NCI-H526 treated with DMSO at 0.1 percent for 48 hours (cell line): ENCODE measurements at regions not wholly inside any gene's neighbourhood (a gene's known extent, or its start where the extent isn't known, plus 50 kb on each side); places are given as distances from the start of the nearest gene placed in this dataset.
A peak's percentile ranks its signal among the peaks of the same experiment; 100 is the strongest.
"Not testable (repeated sequence)": the region's sequence is repeated elsewhere in the genome, so short reads cannot be mapped to it uniquely, and the experiment has no call there.

Source experiments
- DNase-seq: peaks from one replicate; lab custom pipeline; 2025; lab: John Stamatoyannopoulos, UW

- no peak for DNase-seq
Measured at GRCh38 chr10:76665029-76665428, 972.6 kb downstream of the KCNMA1 start.

GRCh38 chr10:76657337-76658012, 980.1 kb downstream of the KCNMA1 start:
- DNase-seq, result no peak

DNA sequence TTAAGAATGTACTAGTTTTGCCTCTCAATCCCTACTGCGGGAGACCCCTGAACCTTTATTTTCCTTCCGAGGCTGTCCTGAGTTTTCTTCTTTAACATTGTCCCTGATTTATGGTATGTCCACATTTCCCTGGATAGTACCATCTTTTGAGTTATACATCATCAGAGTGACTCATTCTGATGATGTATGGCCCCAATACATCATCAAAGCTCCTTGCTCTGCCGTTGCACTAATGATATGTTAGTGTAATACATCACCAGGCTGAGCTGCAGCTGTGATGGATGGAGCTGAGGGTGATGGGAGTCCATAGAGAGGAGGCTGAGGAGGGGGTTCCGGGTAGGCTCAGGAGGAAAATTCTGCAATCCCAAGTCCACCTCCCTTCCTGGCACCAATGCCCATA, 986.5 kb downstream of the KCNMA1 start:
- no peak for DNase-seq

- no peak for DNase-seq
Measured at GRCh38 chr10:76649723-76650127, 987.9 kb downstream of the KCNMA1 start.

DNA sequence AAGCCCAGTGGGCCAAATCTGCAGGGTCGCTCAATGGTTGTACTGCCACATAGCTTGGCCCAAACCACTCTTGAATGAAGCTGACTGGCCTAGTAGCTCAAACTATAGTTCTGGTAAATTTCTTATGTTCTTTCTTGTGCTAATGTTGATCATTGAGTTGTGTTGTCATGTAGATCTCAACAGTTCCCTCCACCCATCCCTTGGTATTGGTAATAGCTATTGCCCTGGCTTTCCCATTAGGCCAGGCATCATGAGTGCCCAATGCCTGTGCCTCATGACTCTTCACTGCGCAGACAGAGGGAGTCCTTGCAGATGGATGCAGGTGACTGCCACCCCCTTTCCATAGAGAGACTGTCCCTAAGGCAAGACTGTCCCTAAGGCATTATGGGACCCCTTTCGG, 988.4 kb downstream of the KCNMA1 start:
- DNase-seq, result no peak

- DNase-seq, result no peak
Measured at GRCh38 chr10:76647301-76647700, 990.3 kb downstream of the KCNMA1 start.

GRCh38 chr10:76645341-76645740, 992.3 kb downstream of the KCNMA1 start:
- DNase-seq, result no peak

GRCh38 chr10:76644476-76644875, 993.1 kb downstream of the KCNMA1 start:
- DNase-seq, result no peak

DNA sequence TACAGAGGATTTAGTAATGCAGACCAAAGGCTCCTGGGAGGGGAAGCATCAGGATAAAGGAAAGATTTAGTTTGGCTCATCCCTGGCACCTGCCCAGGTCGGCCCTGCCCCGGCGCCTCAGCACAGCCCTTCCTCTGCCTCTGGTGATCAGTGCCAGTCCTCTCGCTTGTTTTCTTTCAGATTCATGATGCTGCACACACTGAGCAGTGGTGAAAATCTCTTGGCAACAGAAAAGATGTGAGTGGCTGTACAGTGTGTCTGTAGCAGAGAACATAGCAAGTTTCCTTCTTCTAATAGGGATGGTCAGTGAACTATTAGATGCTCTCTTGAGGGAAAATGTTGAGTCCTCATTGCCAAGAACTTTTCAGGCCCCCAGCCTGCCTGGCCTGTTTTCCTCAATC, 994.1 kb downstream of the KCNMA1 start:
- DNase-seq, result no peak

DNA sequence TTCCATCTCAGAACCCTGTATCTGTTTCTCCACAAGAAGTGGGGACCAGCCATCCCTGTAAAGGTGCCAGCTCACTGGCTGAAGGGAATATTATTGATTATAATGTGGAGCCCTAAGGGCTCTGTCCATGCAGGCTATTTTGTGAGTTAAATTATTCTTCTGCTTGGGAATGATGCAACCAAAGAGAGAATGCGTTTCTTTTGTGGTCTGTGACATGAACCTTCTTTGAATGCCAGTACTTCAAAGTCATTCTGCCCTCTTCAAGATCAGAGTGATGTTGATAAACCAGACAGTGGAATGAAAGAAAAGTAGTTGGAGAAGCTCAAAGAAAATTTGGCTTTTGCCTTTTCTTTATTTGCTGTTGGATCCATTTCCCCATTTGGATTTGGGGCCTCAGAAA, 995.2 kb downstream of the KCNMA1 start:
- no peak for DNase-seq

- no peak for DNase-seq
Measured at GRCh38 chr10:76641215-76641614, 996.4 kb downstream of the KCNMA1 start.

GRCh38 chr10:76640806-76641205, 996.8 kb downstream of the KCNMA1 start:
- DNase-seq, result no peak

DNA sequence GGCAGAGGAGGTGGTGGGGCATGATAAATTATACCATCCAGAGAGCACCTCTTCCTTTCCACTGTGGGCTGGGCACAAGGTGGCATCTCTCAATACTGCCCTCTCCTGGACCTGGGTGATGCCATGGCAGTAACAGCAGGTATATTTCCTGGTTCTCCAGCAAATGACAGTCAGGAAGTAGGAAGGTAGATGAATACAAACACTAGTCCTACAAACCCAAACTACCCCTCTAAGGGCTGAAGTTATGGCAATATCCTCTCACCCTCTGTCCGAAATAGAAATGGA, 1004.9 kb downstream of the KCNMA1 start:
- peak; percentile 8 for DNase-seq

- no peak for DNase-seq
Measured at GRCh38 chr10:76631884-76632766, 1005.5 kb downstream of the KCNMA1 start.

- no peak for DNase-seq
Measured at GRCh38 chr10:76631036-76631670, 1006.5 kb downstream of the KCNMA1 start.

GRCh38 chr10:76628801-76629200, 1008.8 kb downstream of the KCNMA1 start:
- no peak for DNase-seq

GRCh38 chr10:76626386-76626785, 1011.2 kb downstream of the KCNMA1 start:
- DNase-seq, result no peak

DNA sequence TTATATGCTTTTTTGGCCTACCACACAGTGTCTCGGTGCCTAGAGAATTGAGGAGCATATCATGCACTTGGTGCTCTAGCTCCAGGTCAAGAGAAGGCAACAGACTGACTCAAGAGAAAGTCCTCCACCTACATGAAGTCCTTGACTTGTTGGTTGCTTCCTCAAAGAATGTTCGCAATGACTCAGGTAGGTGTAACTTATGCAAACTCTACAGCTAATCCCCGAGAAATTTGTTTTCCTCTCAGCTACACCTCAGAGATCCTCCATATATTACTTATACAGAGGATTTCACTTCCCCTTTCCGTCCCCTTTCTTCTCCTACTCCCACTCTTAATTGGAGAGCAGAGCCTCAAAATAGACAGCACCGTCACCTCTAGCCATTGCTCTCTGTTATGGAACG, 1013.1 kb downstream of the KCNMA1 start:
- no peak for DNase-seq

DNA sequence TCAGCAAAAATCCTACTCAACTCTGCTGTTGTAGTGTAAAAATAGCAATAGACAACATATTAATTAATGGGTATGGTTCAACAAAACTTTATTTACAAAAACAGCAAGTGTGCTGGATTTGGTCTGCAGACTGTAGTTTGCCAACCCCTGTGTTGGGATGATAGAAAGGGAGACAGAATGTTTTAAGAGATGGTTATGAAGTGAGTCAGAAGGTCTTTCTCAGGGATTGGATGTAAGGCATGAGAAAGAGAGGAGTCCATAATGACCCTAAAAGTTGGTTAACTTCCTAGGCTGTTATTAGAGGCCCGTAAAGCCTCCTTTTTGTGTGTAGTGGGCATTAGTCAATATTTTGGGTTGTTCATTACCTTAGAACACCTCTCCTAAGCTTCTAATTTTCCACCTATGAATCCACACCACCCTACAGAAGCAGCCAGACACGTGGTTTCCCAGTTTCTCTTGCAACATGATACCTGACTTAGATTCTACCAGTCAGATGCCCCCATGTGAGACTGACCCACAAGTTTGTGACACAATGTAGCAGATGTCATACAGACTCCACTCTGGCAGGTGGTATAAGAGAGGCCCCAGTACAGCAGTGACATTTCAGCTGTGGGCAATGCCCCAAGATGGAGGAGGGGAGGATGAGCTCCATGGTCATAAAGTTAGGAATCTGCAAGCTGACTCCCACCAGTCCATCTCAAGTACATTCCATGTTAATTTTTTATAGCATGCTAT, 1015.6 kb downstream of the KCNMA1 start:
- DNase-seq, result no peak

- no peak for DNase-seq
Measured at GRCh38 chr10:76618641-76619040, 1019.0 kb downstream of the KCNMA1 start.

- no peak for DNase-seq
Measured at GRCh38 chr10:76618171-76618570, 1019.4 kb downstream of the KCNMA1 start.

DNA sequence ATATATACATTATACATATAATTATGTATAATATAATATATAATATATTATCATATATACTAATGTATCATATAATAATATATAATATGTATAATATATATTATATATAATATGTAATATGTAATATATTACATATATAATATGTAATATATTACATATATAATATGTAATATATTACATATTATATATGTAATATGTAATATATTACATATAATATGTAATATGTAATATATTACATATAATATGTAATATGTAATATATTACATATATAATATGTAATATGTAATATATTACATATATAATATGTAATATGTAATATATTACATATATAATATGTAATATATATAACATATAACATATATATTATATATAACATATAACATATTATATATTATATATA, 1020.9 kb downstream of the KCNMA1 start:
- DNase-seq, result not testable (repeated sequence)

DNA sequence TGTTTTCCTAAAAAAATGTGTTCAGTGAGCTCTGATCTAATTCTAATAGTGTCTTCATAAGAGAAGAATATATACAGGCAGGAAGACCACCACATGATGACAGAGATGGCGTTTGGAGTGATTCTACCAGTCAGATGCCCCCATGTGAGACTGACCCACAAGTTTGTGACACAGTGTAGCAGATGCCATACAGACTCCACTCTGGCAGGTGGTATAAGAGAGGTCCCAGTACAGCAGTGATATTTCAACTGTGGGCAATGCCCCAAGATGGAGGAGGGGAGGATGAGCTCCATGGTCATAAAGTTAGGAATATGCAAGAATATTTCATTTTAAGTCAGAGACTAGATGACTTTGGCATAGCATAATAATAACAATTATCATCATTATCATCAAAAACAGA, 1022.6 kb downstream of the KCNMA1 start:
- DNase-seq, result no peak
